Right renal pelvis (tissue), 4 donors: ENCODE measurements at regions not wholly inside any gene's neighbourhood (a gene's known extent, or its start where the extent isn't known, plus 50 kb on each side); places are given as distances from the start of the nearest gene placed in this dataset.

ENCODE experiments used
- DNase-seq, 4 donors: peaks; one replicate each; pipeline ENCODE4 v3.0.0-alpha.2; 2013; ENCODE audit warnings: low read depth in 4 of 4, low spot score in 3 of 4, missing footprints in 1 of 4

- DNase-seq = no peak
These were observed 359.6 kb downstream of the UTRN start for GRCh38 chr6:144644776-144645175.

GRCh38 chr6:144646093-144647056 lies 361.2 kb downstream of the UTRN start:
- no peak for DNase-seq

- DNase-seq = no peak
These were observed 362.4 kb downstream of the UTRN start for GRCh38 chr6:144647406-144647964.

GRCh38 chr6:144647971-144648651 lies 363.0 kb downstream of the UTRN start:
- DNase-seq = no peak

GRCh38 chr6:144649085-144649484 lies 363.9 kb downstream of the UTRN start:
- no peak for DNase-seq

GRCh38 chr6:144651234-144651633 lies 366.1 kb downstream of the UTRN start:
- no peak for DNase-seq

- no peak for DNase-seq
These were observed 367.3 kb downstream of the UTRN start for GRCh38 chr6:144652292-144652891.

- DNase-seq = no peak
These were observed 368.9 kb downstream of the UTRN start for GRCh38 chr6:144653885-144654505.

GRCh38 chr6:144654506-144654905 lies 369.4 kb downstream of the UTRN start:
- no peak for DNase-seq

- DNase-seq = no peak
These were observed 370.2 kb downstream of the UTRN start for GRCh38 chr6:144655376-144655775.

- no peak for DNase-seq
These were observed 372.6 kb downstream of the UTRN start for GRCh38 chr6:144657691-144658090.

- peak; percentile 40 to 62 (median 48) for DNase-seq
These were observed 374.4 kb downstream of the UTRN start for GRCh38 chr6:144659202-144660182.

GRCh38 chr6:144660561-144661115 lies 375.5 kb downstream of the UTRN start:
- no peak for DNase-seq

GRCh38 chr6:144661116-144661806 lies 376.1 kb downstream of the UTRN start:
- no peak for DNase-seq

GRCh38 chr6:144662812-144663365 lies 377.8 kb downstream of the UTRN start:
- DNase-seq = no peak

- no peak for DNase-seq
These were observed 379.1 kb downstream of the UTRN start for GRCh38 chr6:144664281-144664680.

- no peak for DNase-seq
These were observed 379.8 kb downstream of the UTRN start for GRCh38 chr6:144664947-144665346.

GRCh38 chr6:144665932-144666450 lies 380.9 kb downstream of the UTRN start:
- DNase-seq = no peak
